Stomach (tissue), 8 donors: ENCODE measurements at regions not wholly inside any gene's neighbourhood (a gene's known extent, or its start where the extent isn't known, plus 50 kb on each side); places are given as distances from the start of the nearest gene placed in this dataset.
A peak's percentile ranks its signal among the peaks of the same experiment; 100 is the strongest.

Experiments used
- DNase-seq, 2 donors: peaks; one replicate each; pipeline versions ENCODE4 v3.0.0 to v3.0.0-alpha.2; 2013 to 2019
- H3K27ac ChIP-seq, 5 donors: fragments of 200-600 bp in 4 of 5; sonication (generic) in 4 of 5; one replicate each; pipeline ENCODE4 v1.5.1; 2013 to 2019; ENCODE audit warnings: mild to moderate bottlenecking in 1 of 5, moderate library complexity in 1 of 5
- H3K27me3 ChIP-seq, 3 donors: fragments of 200-600 bp; sonication (generic); one replicate each; pipeline ENCODE4 v1.5.1; 2017 to 2019; ENCODE audit warnings: mixed run types in 1 of 3
- H3K36me3 ChIP-seq, 4 donors: fragments of 200-600 bp; sonication (generic); 1 replicate in 3 of 4; 2 replicates in 1 of 4; pipeline ENCODE4 v1.5.1; 2016 to 2019
- H3K4me1 ChIP-seq, 4 donors: fragments of 200-600 bp; sonication (generic); one replicate each; pipeline ENCODE4 v1.5.1; 2016 to 2019
- H3K4me3 ChIP-seq, 4 donors: fragments of 200-600 bp; sonication (generic) in 3 of 4; one replicate each; pipeline ENCODE4 v1.5.1; 2016 to 2019; ENCODE audit warnings: mild to moderate bottlenecking in 1 of 4
- H3K9me3 ChIP-seq, 4 donors: fragments of 200-600 bp; sonication (generic); one replicate each; pipeline ENCODE4 v1.5.1; 2016 to 2019
- CTCF ChIP-seq, 7 experiments: fragments of 450-650 bp in 4 of 7; fragments of 200-600 bp in 3 of 7; sonication (generic) in 3 of 7; IDR thresholded peaks; one replicate each; pipeline ENCODE4 v1.5.1; 2016 to 2019; ENCODE audit warnings: antibody characterized with exemption in 7 of 7, control low read depth in 2 of 7, mild to moderate bottlenecking in 1 of 7
- EP300 ChIP-seq: sonication (generic); formaldehyde crosslinking; IDR thresholded peaks from one replicate; pipeline ENCODE4 v1.6.1; 2017; ENCODE audit warnings: antibody characterized with exemption
- POLR2A ChIP-seq, 4 donors: fragments of 450-650 bp; IDR thresholded peaks; one replicate each; pipeline ENCODE4 v1.6.1; 2016; ENCODE audit warnings: antibody characterized with exemption in 4 of 4, control low read depth in 2 of 4, mild to moderate bottlenecking in 1 of 4, moderate library complexity in 1 of 4
- POLR2AphosphoS5 ChIP-seq, 3 donors: sonication (generic); formaldehyde crosslinking; IDR thresholded peaks; one replicate each; pipeline ENCODE4 v1.6.1; 2016; ENCODE audit warnings: antibody characterized with exemption in 3 of 3
- WGBS, 5 donors: extraction: QIAGEN DNeasy Blood & Tissue Kit in 3 of 5; methylation state at CpG; one replicate each; pipeline versions ENCODE4 v1.1.5 to v1.1.7; 2013 to 2018; 5-methylcytosine and 5-hydroxymethylcytosine counted together
- intact Hi-C: fragments of 100-400 bp; cut with DNase I; formaldehyde crosslinking; loops from one replicate; pipeline ENCODE4 v1.15.1; 2023; ENCODE audit warnings: low total_unique reads
- donor health status: healthy with polysubstance abuse.
- donor health status: Bipolar disorder and iron deficiency.
- donor health status: healthy.

GRCh38 chr7:25781704-25782103 lies 370.3 kb upstream of the NFE2L3 start:
- peaks cover 0 to 6% (median 1%) of the 10 kb centered on the region in 4 donors for H3K4me1 ChIP-seq
- H3K4me3 ChIP-seq, result no peak overlapping the region
- TF ChIP-seq POLR2AphosphoS5 (IDR thresholded peaks at IDR 0.05) (no peak), CTCF (IDR thresholded peaks at IDR 0.05) (no peak), EP300 (no peak), POLR2A (IDR thresholded peaks at IDR 0.05) (no peak)
- H3K27me3 ChIP-seq, result no peaks in the 10 kb centered on the region
- intact Hi-C loops, result no loop called here
- DNase-seq, result no peak
- 55 to 76% (median 73%) methylated on average over 1 of the region's 1 CpG for WGBS, 5 donors
- H3K9me3 ChIP-seq, result no peaks in the 10 kb centered on the region
- H3K27ac ChIP-seq, result no peak overlapping the region
- H3K36me3 ChIP-seq, result no peaks in the 10 kb centered on the region

- intact Hi-C loops, result no loop called here
- Histone ChIP-seq H3K27ac (peak overlapping the region in 4 of 5 donors; percentile 8 to 81 (median 76)), H3K9me3 (no peaks in the 10 kb centered on the region)
These were observed 365.1 kb upstream of the NFE2L3 start for GRCh38 chr7:25786936-25787335.

GRCh38 chr7:25787336-25787735 lies 364.7 kb upstream of the NFE2L3 start:
- no peaks in the 10 kb centered on the region for H3K27me3 ChIP-seq
- peak in 1 of 2 donors; percentile 20 for DNase-seq
- H3K36me3 ChIP-seq, result no peaks in the 10 kb centered on the region
- no peak overlapping the region for H3K4me3 ChIP-seq
- H3K9me3 ChIP-seq, result no peaks in the 10 kb centered on the region
- peak overlapping the region in 4 of 5 donors; percentile 8 to 81 (median 76) for H3K27ac ChIP-seq
- H3K4me1 ChIP-seq, result peaks cover 0 to 34% (median 9%) of the 10 kb centered on the region in 4 donors
- TF ChIP-seq CTCF (IDR thresholded peaks at IDR 0.05), result no peak
- no peak for TF ChIP-seq EP300
- no peak for TF ChIP-seq POLR2AphosphoS5 (IDR thresholded peaks at IDR 0.05)
- TF ChIP-seq POLR2A (IDR thresholded peaks at IDR 0.05), result no peak
- 57 to 81% (median 67%) methylated on average over 1 of the region's 1 CpG for WGBS, 5 donors
- intact Hi-C loops, result no loop called here

More at GRCh38 chr7:25786936-25787335, 365.1 kb upstream of the NFE2L3 start:
- peak in 1 of 2 donors; percentile 41 for DNase-seq
- 28 to 50% (median 39%) methylated on average over 1 of the region's 1 CpG for WGBS, 5 donors
- Histone ChIP-seq H3K36me3 (no peaks in the 10 kb centered on the region), H3K4me1 (peaks cover 0 to 34% (median 9%) of the 10 kb centered on the region in 4 donors), H3K27me3 (no peaks in the 10 kb centered on the region), H3K4me3 (no peak overlapping the region)
- no peak for TF ChIP-seq POLR2AphosphoS5 (IDR thresholded peaks at IDR 0.05)
- TF ChIP-seq EP300, result no peak
- no peak for TF ChIP-seq POLR2A (IDR thresholded peaks at IDR 0.05)
- TF ChIP-seq CTCF (IDR thresholded peaks at IDR 0.05), result no peak

GRCh38 chr7:25788371-25788770 lies 363.6 kb upstream of the NFE2L3 start:
- TF ChIP-seq POLR2A (IDR thresholded peaks at IDR 0.05) (no peak), EP300 (no peak), POLR2AphosphoS5 (IDR thresholded peaks at IDR 0.05) (no peak), CTCF (IDR thresholded peaks at IDR 0.05) (no peak)
- intact Hi-C loops, result no loop called here

More at GRCh38 chr7:25788371-25788770, 363.6 kb upstream of the NFE2L3 start:
- Histone ChIP-seq H3K27me3 (no peaks in the 10 kb centered on the region), H3K4me3 (no peak overlapping the region), H3K27ac (peak overlapping the region in 4 of 5 donors; percentile 8 to 81 (median 76)), H3K36me3 (no peaks in the 10 kb centered on the region), H3K4me1 (peaks cover 0 to 34% (median 9%) of the 10 kb centered on the region in 4 donors), H3K9me3 (no peaks in the 10 kb centered on the region)
- DNase-seq, result no peak
